ENCODE measurements at regions not wholly inside any gene's neighbourhood (a gene's known extent, or its start where the extent isn't known, plus 50 kb on each side); places are given as distances from the start of the nearest gene placed in this dataset.
"Not testable (repeated sequence)": the region's sequence is repeated elsewhere in the genome, so short reads cannot be mapped to it uniquely, and the experiment has no call there.

DNA sequence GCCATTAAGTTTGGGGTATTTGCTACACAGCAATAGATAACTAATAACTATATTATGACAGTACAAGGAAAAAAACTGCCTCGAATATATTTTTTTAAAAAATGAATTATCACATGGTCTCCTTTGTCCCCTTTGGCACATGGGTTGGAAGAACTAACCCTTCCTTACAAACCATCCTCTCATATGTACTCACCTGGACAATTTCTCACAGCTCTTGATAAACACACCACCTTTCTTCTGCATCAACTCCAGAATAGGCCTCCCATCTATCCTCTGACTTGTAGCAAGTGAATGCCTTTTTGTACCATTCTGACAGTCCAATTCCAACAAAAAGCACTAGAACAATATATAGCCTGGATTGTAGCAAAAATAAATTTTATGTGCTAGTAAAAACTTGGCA is 78.7 kb upstream of the LARP1 start:
- TF ChIP-seq CTCF (IDR thresholded peaks at IDR 0.05; ENCODE audit: unreplicated experiment in 3 of 3): no peak
- Mint-ChIP-seq H3K27ac (no peak overlapping the region), H3K27me3 (ENCODE audit: low read depth) (peaks cover 4% of the 10 kb centered on the region), H3K4me3 (no peak overlapping the region), H3K36me3 (ENCODE audit: low read depth) (no peaks in the 10 kb centered on the region), H3K9me3 (peaks cover 4% of the 10 kb centered on the region), H3K4me1 (no peaks in the 10 kb centered on the region)

- no peaks in the 10 kb centered on the region for H3K36me3 Mint-ChIP-seq (ENCODE audit: low read depth)
- no peak overlapping the region for H3K4me3 Mint-ChIP-seq
- no peaks in the 10 kb centered on the region for H3K4me1 Mint-ChIP-seq
- peaks cover 5% of the 10 kb centered on the region for H3K9me3 Mint-ChIP-seq
- H3K27ac Mint-ChIP-seq: no peak overlapping the region
- H3K27me3 Mint-ChIP-seq (ENCODE audit: low read depth): peaks cover 4% of the 10 kb centered on the region
- no peak for TF ChIP-seq CTCF (IDR thresholded peaks at IDR 0.05; ENCODE audit: unreplicated experiment in 3 of 3)
These were observed 81.1 kb upstream of the LARP1 start for GRCh38 chr5:154674029-154674428.

DNA sequence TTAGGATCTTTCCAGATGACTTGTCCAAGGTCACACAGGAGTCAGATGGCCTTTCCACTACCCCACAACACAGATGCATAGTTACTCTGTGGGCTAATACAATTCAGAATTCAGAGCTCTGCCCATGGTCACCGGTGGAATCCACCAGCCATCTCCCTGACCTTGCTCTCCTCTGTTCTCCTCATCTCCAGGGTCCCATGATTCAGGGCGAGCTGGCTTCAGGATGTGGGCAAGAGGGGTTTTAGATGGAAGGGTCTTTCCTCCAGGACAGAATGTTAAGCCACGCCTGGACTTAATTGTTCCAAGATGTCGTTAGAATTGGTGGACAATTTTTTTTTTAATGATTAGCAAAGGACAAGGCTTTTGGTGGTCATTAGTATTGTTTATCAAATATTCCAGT is 81.7 kb upstream of the LARP1 start:
- Mint-ChIP-seq H3K9me3 (peaks cover 10% of the 10 kb centered on the region), H3K4me1 (no peaks in the 10 kb centered on the region), H3K27me3 (ENCODE audit: low read depth) (peaks cover 4% of the 10 kb centered on the region), H3K27ac (no peak overlapping the region), H3K4me3 (no peak overlapping the region), H3K36me3 (ENCODE audit: low read depth) (peaks cover 3% of the 10 kb centered on the region)
- TF ChIP-seq CTCF (IDR thresholded peaks at IDR 0.05; ENCODE audit: unreplicated experiment in 3 of 3): no peak

DNA sequence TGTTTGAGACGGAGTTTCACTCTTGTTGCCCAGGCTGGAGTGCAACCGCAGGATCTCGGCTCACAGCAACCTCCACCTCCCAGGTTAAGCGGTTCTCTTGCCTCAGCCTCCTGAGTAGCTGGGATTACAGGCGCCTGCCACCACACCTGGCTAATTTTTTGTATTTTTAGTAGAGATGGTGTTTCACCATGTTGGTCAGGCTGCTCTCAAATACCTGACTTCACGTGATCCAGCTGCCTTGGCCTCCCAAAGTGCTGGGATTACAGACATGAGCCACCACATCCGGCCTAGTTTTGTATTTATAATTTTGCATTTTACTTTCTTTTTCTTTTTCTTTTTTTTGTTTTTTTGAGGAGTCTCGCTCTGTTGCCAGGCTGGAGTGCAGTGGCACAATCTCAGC is 85.3 kb upstream of the LARP1 start:
- not testable (repeated sequence) for H3K27me3 Mint-ChIP-seq (ENCODE audit: low read depth); H3K4me1 Mint-ChIP-seq; H3K27ac Mint-ChIP-seq; H3K4me3 Mint-ChIP-seq; H3K36me3 Mint-ChIP-seq (ENCODE audit: low read depth)
- peaks cover 25% of the 10 kb centered on the region for H3K9me3 Mint-ChIP-seq

- Mint-ChIP-seq H3K9me3 (peaks cover 27% of the 10 kb centered on the region), H3K27me3 (ENCODE audit: low read depth) (peaks cover 5% of the 10 kb centered on the region), H3K27ac (no peak overlapping the region), H3K4me1 (no peaks in the 10 kb centered on the region), H3K36me3 (ENCODE audit: low read depth) (peaks cover 11% of the 10 kb centered on the region), H3K4me3 (no peak overlapping the region)
- no peak for TF ChIP-seq CTCF (IDR thresholded peaks at IDR 0.05; ENCODE audit: unreplicated experiment in 3 of 3)
These were observed 85.8 kb upstream of the LARP1 start for GRCh38 chr5:154669402-154669801.

- Mint-ChIP-seq H3K4me1 (no peaks in the 10 kb centered on the region), H3K4me3 (no peak overlapping the region), H3K36me3 (ENCODE audit: low read depth) (peaks cover 11% of the 10 kb centered on the region), H3K27ac (no peak overlapping the region), H3K9me3 (peaks cover 26% of the 10 kb centered on the region), H3K27me3 (ENCODE audit: low read depth) (peaks cover 5% of the 10 kb centered on the region)
- no peak for TF ChIP-seq CTCF (IDR thresholded peaks at IDR 0.05; ENCODE audit: unreplicated experiment in 3 of 3)
These were observed 90.3 kb upstream of the LARP1 start for GRCh38 chr5:154664869-154665268.

Measured in nephron (organoid).